Endothelial cell of umbilical vein (primary cell): ENCODE measurements at regions not wholly inside any gene's neighbourhood (a gene's known extent, or its start where the extent isn't known, plus 50 kb on each side); places are given as distances from the start of the nearest gene placed in this dataset.

Source experiments
- EZH2 ChIP-seq: IDR thresholded peaks from 2 replicates; pipeline ENCODE4 v1.6.1; 2012; ENCODE audit warnings: borderline replicate concordance, low read depth, mild to moderate bottlenecking, moderate library complexity, low read length, inconsistent platforms; ENCODE audit not compliant: severe bottlenecking
- FOS ChIP-seq: IDR thresholded peaks from 2 replicates; pipeline ENCODE4 v1.6.1; 2011; ENCODE audit warnings: mild to moderate bottlenecking, low read length, moderate library complexity, borderline replicate concordance; ENCODE audit not compliant: insufficient read depth
- JUN ChIP-seq: IDR thresholded peaks from 2 replicates; pipeline ENCODE4 v1.6.1; 2011; ENCODE audit warnings: borderline replicate concordance, low read depth; ENCODE audit not compliant: insufficient read length, insufficient read depth
- MAX ChIP-seq: IDR thresholded peaks from 2 replicates; pipeline ENCODE4 v1.6.1; 2011; ENCODE audit not compliant: insufficient read depth, insufficient read length
- MYC ChIP-seq: IDR thresholded peaks from one replicate; pipeline ENCODE4 v1.6.1; 2011; ENCODE audit warnings: mild to moderate bottlenecking, low read depth, low read length
- POLR2A ChIP-seq: IDR thresholded peaks from 2 replicates; pipeline ENCODE4 v1.6.1; 2012; ENCODE audit warnings: low read depth, mild to moderate bottlenecking, control low read depth, low read length
- POLR2AphosphoS5 ChIP-seq: IDR thresholded peaks from 2 replicates; pipeline ENCODE4 v1.6.1; 2012; ENCODE audit warnings: low read depth, mild to moderate bottlenecking, control low read depth, low read length, moderate library complexity; ENCODE audit not compliant: insufficient read depth
- TF ChIP-seq, protein P1 (sequence below), 2 donors: IDR thresholded peaks; 1 replicate in 1 of 2; 2 replicates in 1 of 2; pipeline ENCODE4 v1.5.1; 2011; ENCODE audit warnings: low read length in 2 of 2, mild to moderate bottlenecking in 2 of 2, moderate library complexity in 2 of 2, control low read depth in 1 of 2, inconsistent platforms in 1 of 2, low read depth in 1 of 2; ENCODE audit not compliant: insufficient read depth in 1 of 2; ENCODE audit errors: extremely low read depth in 1 of 2

DNA sequence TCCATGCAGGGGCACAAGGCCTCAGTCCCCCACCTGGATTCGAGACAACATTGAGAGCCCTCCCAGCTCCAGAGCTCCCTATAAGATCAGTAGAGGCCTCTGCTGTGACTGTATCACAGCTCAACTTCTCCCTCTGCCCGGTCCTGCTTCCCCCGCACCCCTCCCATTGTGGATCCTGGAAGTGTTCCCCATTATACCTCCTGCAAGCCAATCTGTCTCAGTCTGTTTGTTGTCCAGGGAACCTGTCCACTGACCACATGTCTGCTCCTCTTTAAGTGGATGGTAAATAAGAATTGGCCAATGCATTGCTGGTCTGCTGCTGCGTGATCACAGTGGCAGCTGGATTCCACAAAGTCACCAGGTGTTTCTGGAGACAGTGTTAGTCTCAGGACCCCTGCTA is 259.7 kb upstream of the HABP2 start:
- no peak for TF ChIP-seq POLR2AphosphoS5
- TF ChIP-seq, protein P1, sequence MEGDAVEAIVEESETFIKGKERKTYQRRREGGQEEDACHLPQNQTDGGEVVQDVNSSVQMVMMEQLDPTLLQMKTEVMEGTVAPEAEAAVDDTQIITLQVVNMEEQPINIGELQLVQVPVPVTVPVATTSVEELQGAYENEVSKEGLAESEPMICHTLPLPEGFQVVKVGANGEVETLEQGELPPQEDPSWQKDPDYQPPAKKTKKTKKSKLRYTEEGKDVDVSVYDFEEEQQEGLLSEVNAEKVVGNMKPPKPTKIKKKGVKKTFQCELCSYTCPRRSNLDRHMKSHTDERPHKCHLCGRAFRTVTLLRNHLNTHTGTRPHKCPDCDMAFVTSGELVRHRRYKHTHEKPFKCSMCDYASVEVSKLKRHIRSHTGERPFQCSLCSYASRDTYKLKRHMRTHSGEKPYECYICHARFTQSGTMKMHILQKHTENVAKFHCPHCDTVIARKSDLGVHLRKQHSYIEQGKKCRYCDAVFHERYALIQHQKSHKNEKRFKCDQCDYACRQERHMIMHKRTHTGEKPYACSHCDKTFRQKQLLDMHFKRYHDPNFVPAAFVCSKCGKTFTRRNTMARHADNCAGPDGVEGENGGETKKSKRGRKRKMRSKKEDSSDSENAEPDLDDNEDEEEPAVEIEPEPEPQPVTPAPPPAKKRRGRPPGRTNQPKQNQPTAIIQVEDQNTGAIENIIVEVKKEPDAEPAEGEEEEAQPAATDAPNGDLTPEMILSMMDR (IDR thresholded peaks at IDR 0.05; ENCODE audit: extremely low read depth in 1 of 2, insufficient read depth in 1 of 2, low read depth in 1 of 2, low read length in 2 of 2) = no peak
- no peak for TF ChIP-seq EZH2
- no peak for TF ChIP-seq FOS
- no peak for TF ChIP-seq POLR2A
- TF ChIP-seq MYC = no peak
- no peak for TF ChIP-seq JUN
- TF ChIP-seq MAX = no peak
